HuH-7 (cell line): ENCODE measurements at regions not wholly inside any gene's neighbourhood (a gene's known extent, or its start where the extent isn't known, plus 50 kb on each side); places are given as distances from the start of the nearest gene placed in this dataset.

Source experiments
- DNase-seq: peaks from one replicate; pipeline ENCODE4 v3.0.0; 2011; ENCODE audit warnings: low spot score

DNA sequence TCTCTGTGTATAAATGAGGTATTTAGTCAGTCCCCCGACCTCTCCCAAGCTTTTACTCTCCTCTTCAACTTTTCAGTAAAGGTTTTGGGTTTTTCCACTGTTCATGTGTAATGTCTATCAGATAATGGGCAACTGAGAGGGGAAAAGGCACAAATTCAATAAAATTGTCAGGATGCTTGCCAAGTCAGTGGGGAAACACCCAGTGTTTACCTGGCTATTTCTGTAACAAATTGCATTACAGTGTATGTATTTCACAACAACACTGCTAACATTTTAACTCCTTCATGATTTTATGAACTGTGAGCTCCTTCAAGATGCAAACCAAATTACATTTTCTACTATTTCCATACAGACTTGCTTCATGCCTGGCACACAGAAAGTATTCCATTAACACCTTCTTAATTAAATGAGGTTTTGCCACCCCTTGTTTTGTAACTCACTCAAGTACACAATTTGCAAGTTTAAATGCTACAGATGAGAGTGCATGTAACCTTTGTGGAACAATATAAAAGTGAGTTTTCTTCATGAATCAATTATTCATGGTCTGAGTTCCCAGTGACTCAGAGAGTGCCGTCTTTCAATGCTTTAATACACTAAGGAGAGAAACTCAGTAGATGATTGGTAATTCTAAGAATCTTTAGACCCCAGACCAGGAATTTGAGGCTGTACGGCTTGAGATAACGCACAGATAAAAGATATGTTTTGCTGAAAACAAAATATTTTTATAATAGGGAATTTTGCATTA is 149.8 kb upstream of the TLL1 start:
- peak; percentile 20 for DNase-seq

DNA sequence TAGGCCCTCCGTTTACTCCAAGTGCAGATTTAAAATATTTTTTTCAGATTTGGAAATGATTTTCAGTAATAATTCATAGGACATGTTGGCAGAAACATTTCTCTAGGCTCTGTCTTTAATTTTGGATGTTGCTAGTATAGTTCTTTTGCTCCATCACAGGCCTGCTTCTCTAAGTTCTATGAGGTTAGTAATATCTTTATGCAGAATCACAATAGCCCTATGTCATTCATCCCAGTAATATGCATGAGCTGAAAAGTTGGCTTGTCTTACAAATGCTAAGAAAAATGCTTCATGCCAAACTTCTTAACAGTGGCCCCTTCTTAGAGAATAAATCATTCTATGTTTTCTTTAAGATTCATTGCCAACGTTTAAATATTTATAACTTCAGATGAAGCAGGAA is 148.3 kb upstream of the TLL1 start:
- no peak for DNase-seq

GRCh38 chr4:165725352-165725751 is 147.7 kb upstream of the TLL1 start:
- no peak for DNase-seq

DNA sequence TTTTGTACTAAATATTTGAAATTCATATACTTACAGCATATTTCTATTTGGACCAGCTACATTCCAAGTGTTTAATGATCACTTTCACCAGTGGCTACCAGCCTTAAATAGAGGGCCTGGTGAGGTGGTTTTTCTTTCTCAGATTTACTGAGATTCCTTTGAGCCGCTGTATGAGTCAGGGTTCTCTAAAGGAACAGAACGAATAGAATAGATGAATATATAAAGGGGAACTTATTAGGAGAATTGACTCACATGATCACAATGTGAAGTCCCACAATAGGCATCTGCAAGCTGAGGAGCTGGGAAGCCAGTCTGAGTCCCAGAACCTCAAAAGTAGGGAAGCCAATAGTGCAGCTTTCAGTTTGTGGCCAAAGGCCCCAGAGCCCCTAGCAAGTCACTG is 146.2 kb upstream of the TLL1 start:
- DNase-seq = no peak

GRCh38 chr4:165737309-165737972 is 135.6 kb upstream of the TLL1 start:
- no peak for DNase-seq

- DNase-seq = no peak
Measured at GRCh38 chr4:165738571-165738970, 134.5 kb upstream of the TLL1 start.

DNA sequence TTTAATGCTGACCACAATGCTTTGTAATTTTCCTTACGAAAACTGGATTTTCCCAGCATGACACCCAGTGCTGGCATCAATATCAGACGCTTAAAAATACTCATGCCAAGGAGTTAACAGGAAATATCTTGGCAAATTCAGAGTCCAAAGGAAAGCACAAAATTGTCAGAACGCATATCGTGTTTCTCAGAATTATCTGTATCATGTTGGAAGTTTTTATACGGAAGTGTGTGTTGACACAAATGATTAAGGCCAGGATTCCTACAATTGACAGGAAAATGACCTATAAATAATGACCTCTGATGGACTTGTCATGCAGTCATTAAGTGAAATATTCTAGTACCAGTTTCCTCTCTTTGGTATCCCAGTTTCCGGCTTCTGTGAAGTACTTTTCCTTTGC is 132.1 kb upstream of the TLL1 start:
- no peak for DNase-seq

GRCh38 chr4:165743422-165743821 is 129.6 kb upstream of the TLL1 start:
- no peak for DNase-seq

GRCh38 chr4:165744370-165744769 is 128.7 kb upstream of the TLL1 start:
- no peak for DNase-seq

GRCh38 chr4:165748321-165748720 is 124.7 kb upstream of the TLL1 start:
- no peak for DNase-seq

- DNase-seq = no peak
Measured at GRCh38 chr4:165751882-165752281, 121.2 kb upstream of the TLL1 start.

- DNase-seq = no peak
Measured at GRCh38 chr4:165754664-165755063, 118.4 kb upstream of the TLL1 start.

DNA sequence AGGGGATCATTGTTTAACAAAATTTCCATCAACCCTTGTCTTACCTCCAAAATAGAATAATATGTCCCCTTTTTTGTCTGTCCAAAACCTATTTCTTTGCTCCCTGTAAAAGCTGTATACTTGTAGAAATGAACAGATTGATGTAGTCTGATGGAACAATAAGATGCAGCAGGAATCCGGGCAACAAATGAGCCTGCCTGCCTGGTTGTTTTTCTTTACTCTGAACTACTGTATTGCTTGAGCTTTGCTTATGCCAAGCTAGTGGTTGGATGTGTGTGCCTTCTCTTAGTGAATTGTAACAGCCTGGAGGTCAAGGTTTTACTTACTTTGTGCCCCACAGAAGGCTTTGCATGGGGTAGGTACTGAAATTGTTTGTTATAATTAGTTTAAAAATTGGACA is 116.2 kb upstream of the TLL1 start:
- DNase-seq = no peak

DNA sequence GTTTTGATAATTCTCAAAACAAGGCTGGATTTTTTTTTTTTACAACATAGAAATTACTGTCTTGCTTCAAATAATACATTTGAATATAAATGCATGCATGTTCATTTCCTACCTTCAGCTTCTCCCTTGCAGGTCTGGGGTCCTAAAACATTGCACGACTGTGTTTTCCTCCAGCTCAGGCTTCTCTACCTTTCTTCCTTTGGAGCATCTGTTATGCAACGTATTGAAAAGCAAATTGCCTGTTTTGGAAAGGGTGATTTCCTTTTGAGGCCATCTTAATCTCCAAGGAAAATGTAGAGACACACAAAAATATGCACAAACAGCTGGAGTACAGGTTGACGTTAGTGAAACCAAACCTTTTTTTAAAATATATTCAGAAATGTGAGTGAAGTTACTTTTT is 115.6 kb upstream of the TLL1 start:
- DNase-seq = no peak

GRCh38 chr4:165758086-165758485 is 115.0 kb upstream of the TLL1 start:
- no peak for DNase-seq

- DNase-seq = no peak
Measured at GRCh38 chr4:165760182-165760581, 112.9 kb upstream of the TLL1 start.

DNA sequence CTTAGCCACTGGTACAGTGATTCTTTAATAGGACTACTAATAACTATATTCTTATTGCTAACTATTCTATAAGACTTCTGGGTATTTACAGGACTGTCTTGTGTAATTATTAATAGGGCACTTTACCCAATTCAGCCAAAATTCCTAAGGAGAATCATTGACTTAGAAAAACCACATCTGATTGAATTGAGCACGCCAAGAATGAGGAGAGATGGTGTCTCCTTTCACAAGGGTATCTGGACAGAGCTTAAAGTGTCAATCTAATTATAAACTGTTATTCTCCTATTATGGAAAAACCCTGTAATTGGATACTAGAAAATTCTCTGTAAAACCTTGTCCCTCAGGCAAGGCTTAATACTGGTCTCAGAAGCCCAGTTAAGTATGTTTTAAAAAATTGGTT is 111.1 kb upstream of the TLL1 start:
- no peak for DNase-seq

- no peak for DNase-seq
Measured at GRCh38 chr4:165763640-165764039, 109.4 kb upstream of the TLL1 start.

DNA sequence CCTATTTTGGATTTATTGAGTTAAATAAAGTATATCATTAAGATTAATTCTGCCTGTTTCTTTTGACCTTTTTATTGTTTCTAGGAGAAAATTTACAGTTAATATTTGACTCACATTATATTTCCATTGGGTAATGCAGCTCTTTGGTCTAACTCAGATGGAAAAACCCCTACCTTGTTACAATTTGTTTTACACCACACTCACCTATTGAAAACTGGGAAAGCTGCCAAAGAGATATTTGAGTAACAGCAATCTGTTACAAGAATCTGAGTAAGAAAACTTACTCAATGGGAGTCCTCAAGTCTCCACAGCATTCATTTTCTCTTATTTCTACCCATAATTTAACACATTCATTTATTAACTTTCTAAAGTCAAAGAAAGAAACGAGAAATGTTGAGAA is 108.0 kb upstream of the TLL1 start:
- no peak for DNase-seq

DNA sequence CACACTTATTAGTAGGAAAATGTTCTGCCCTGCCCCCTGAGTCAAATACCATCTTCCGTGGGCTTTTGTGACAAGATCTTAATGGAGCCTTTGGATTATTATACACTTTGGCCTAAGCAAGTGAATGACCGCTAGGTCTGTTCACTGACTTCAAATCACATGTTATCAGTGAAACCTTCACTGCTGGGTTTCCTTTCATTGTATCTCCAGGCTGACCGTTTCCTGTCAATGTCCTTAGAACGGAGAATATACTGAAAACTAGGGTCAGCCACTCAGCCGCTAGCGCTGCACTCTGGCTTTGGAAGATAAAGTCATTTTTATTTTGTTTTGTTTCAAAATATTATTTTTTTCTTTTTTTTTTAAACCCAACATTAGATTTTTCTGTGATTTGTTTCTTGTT is 107.0 kb upstream of the TLL1 start:
- no peak for DNase-seq

DNA sequence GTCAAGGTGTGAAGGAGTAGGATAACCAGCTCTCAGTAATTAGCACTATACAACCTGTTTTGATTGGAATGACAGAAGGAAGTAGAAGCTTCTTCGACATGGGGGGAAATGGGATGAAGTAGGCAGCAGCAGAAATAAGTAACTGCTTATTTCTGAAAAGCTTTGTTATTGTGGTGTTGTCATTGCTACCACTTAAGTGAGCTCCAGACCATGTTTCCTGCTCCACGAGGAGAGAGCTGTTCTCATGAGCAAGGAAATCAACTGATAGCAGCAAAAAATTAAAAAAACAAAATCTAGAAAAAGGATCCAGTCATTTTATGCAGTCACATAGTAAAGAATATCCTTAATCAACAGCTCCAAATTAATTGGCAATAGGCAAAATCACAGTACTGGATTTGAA is 106.1 kb upstream of the TLL1 start:
- no peak for DNase-seq

- DNase-seq = no peak
Measured at GRCh38 chr4:165767671-165768070, 105.4 kb upstream of the TLL1 start.

DNA sequence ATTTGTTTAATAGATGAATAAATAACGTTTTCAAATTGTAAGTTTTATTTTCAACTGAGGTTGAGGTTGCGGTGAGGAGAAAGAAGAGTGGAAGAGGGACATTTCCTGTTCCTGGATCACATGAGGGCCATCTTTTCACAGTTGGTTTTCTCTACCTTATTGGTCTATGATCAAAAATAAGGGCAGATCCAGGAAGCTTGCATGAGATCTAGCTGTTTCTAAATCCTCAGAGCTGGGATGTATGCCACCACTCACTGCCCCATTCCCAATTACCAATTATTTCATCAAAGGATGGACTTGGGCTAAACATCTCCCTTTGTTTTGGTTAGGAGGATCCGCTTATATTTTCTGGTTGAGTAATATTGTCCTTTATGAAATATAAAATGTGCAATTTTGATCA is 104.8 kb upstream of the TLL1 start:
- DNase-seq = no peak

- no peak for DNase-seq
Measured at GRCh38 chr4:165774326-165774725, 98.7 kb upstream of the TLL1 start.
